RWPE1 (cell line): ENCODE measurements at regions not wholly inside any gene's neighbourhood (a gene's known extent, or its start where the extent isn't known, plus 50 kb on each side); places are given as distances from the start of the nearest gene placed in this dataset.

Source experiments
- CTCF ChIA-PET: fragments of 350-600 bp; sonication (Branson Sonifier 250); formaldehyde crosslinking; extraction: SDS; loops from one replicate; lab custom pipeline; 2021; lab: Yijun Ruan, JAX
- POLR2A ChIA-PET: fragments of 400-600 bp; formaldehyde crosslinking; extraction: SDS; loops from one replicate; lab custom pipeline; 2020; ENCODE audit warnings: antibody characterized with exemption; ENCODE audit not compliant: low non-redundant PET; lab: Yijun Ruan, JAX
- DNase-seq: peaks from one replicate; pipeline ENCODE4 v3.0.0; 2012; ENCODE audit warnings: low spot score
- H3K27ac ChIP-seq: fragments of 450-650 bp; 2 replicates; pipeline ENCODE4 v1.5.1; 2017
- CTCF ChIP-seq: fragments of 450-650 bp; conservative IDR thresholded peaks from 2 replicates; pipeline ENCODE4 v1.5.1; 2017; ENCODE audit warnings: low read depth, mild to moderate bottlenecking

DNA sequence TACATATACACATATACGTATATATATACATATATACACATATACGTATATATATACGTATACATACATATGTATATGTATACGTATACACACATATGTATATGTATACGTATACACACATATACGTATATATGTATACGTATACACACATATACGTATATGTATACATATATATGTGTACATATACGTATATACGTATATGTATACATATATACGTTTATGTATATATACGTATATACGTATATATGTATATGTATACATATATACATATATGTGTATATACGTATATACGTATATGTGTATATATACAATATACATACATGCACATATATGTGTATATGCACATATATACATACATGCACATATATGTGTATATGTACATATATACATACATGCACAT is 396.2 kb upstream of the DUSP10 start:
- ChIA-PET POLR2A (no interaction called here), CTCF (interaction anchor here (0.6 kb wide), 1 partner anchor 320 kb away, joined by 3 read pairs; no protein-coding TSS in a partner anchor)
- H3K27ac ChIP-seq: no peak overlapping the region
- no peak for TF ChIP-seq CTCF
- DNase-seq: no peak

DNA sequence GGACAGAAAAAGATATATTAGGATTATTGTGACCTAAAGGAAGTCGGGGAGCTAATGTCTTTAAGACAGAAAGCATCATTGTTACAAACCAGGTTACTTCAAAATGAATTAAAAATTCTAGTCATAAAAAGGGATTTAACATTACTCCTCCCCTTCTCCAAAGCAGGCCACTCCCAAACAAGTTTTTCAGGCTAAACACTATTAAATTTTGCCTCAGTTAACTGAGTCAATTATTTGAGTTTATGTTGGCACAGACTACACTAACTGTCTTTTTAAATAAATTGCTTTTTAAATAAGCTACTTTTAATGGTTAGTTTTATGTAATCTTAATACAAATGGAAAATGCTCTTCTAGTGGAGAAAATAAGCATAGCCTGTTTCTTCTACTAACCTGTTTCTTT is 395.0 kb upstream of the DUSP10 start:
- CTCF ChIA-PET: no interaction called here
- TF ChIP-seq CTCF: no peak
- POLR2A ChIA-PET: no interaction called here
- no peak overlapping the region for H3K27ac ChIP-seq
- DNase-seq: no peak

- no peak for DNase-seq
- ChIA-PET CTCF (no interaction called here), POLR2A (no interaction called here)
- no peak for TF ChIP-seq CTCF
- no peak overlapping the region for H3K27ac ChIP-seq
Observed at GRCh38 chr1:222129041-222129440, 387.2 kb upstream of the DUSP10 start.

DNA sequence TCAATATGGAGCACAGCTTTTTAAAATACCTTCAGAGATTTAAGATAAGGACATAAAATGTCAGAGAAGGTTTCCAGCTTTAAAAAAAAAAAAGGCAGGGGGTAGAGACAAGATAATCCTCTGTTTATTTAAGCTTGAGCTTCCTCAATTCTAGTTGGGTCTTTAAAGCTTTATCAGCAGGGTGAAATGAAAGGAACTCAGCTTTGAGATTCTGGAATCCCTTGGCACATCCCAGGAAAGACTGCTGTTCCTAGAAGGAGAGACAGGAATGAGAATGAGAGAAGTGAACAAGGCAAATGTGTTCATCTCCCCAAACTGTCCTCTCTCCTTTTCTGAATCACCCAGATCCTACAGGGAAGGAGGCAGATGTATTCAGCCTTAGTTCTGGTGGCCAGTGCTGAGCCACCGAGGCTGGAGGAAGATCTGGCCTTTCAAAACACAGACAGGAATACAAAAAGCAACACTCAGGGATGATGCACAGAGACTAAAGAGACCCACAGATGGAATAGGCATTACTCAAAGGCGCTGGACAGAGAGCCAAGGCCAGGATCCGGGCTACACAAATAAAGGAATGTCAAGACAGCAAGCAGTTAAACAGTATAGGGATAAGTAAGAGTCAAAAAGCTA is 385.8 kb upstream of the DUSP10 start:
- no peak for TF ChIP-seq CTCF
- no peak for DNase-seq
- H3K27ac ChIP-seq: no peak overlapping the region
- CTCF ChIA-PET: no interaction called here
- POLR2A ChIA-PET: no interaction called here

- no peak overlapping the region for H3K27ac ChIP-seq
- ChIA-PET POLR2A (no interaction called here), CTCF (no interaction called here)
- DNase-seq: no peak
- TF ChIP-seq CTCF: no peak
Observed at GRCh38 chr1:222127096-222127495, 385.2 kb upstream of the DUSP10 start.

- no peak overlapping the region for H3K27ac ChIP-seq
- ChIA-PET CTCF (no interaction called here), POLR2A (no interaction called here)
- DNase-seq: no peak
- TF ChIP-seq CTCF: no peak
Observed at GRCh38 chr1:222126052-222126451, 384.2 kb upstream of the DUSP10 start.
